HCT116 (cell line): ENCODE measurements at regions not wholly inside any gene's neighbourhood (a gene's known extent, or its start where the extent isn't known, plus 50 kb on each side); places are given as distances from the start of the nearest gene placed in this dataset.

Source experiments
- ATAC-seq: fragments of 200-7000 bp; cut with Tn5 transposase; 2 replicates; pipeline ENCODE4 v1.9.1; 2020; ENCODE audit warnings: mild to moderate bottlenecking, moderate library complexity
- BruUV-seq: library from RNA; stranded (reverse); fragments of 400-500 nt; replicated peaks from 2 replicates; lab custom pipeline; 2021; lab: Mats Ljungman, UMichigan
- CTCF ChIA-PET: fragments of 300-600 bp; sonication (Branson Sonifier 250); formaldehyde crosslinking; loops from one replicate; lab custom pipeline; 2021; ENCODE audit warnings: antibody characterized with exemption; lab: Charles Lee
- POLR2A ChIA-PET: fragments of 300-600, 350-600 bp; sonication (Branson Sonifier 250); formaldehyde crosslinking; loops from one replicate; lab custom pipeline; 2021; ENCODE audit warnings: antibody characterized with exemption; lab: Charles Lee
- RAD21 ChIA-PET, 2 experiments: fragments of 300-600 bp; sonication (Branson Sonifier 250); formaldehyde crosslinking; loops; one replicate each; lab custom pipeline; 2023; ENCODE audit warnings: low total read pairs in 2 of 2; ENCODE audit not compliant: uncharacterized antibody in 2 of 2, unreplicated experiment in 2 of 2, low non-redundant PET in 1 of 2; lab: Charles Lee
- DNase-seq: peaks from one replicate; pipeline ENCODE4 v3.0.0-alpha.2; 2010; ENCODE audit warnings: low read depth, low spot score
- H2AFZ ChIP-seq: fragments of 200-600 bp; shearing (Covaris generic), sonication (generic); 2 replicates; pipeline ENCODE4 v1.6.1; 2017; ENCODE audit warnings: low read depth, mixed run types, mixed read lengths, antibody characterized with exemption, low read length; ENCODE audit not compliant: poor library complexity, severe bottlenecking
- H3K27ac ChIP-seq: 2 replicates; pipeline ENCODE4 v1.5.1; 2012; ENCODE audit warnings: low read depth, low read length
- H3K27me3 ChIP-seq: fragments of 200-600 bp; sonication (generic); 2 replicates; pipeline ENCODE4 v1.6.1; 2016; ENCODE audit warnings: mixed run types, low read length, mixed read lengths; ENCODE audit not compliant: insufficient read depth
- H3K36me3 ChIP-seq, 2 experiments: fragments of 200-500 bp in 1 of 2; fragments of 200-600 bp in 1 of 2; sonication (Bioruptor generic) in 1 of 2; sonication (generic) in 1 of 2; 2 replicates each; pipeline versions ENCODE4 v1.5.1 to v1.6.1; 2014 to 2016; ENCODE audit warnings: low read length in 2 of 2, inconsistent platforms in 1 of 2, mixed read lengths in 1 of 2, mixed run types in 1 of 2; ENCODE audit not compliant: insufficient read depth in 2 of 2, control insufficient read depth in 1 of 2
- H3K4me1 ChIP-seq, 2 experiments: fragments of 200-600 bp in 1 of 2; sonication (generic) in 1 of 2; 2 replicates each; pipeline versions ENCODE4 v1.5.1 to v1.6.1; 2012 to 2017; ENCODE audit warnings: low read length in 2 of 2, inconsistent platforms in 1 of 2, mild to moderate bottlenecking in 1 of 2, mixed read lengths in 1 of 2, mixed run types in 1 of 2, moderate library complexity in 1 of 2; ENCODE audit not compliant: insufficient read depth in 2 of 2, control insufficient read depth in 1 of 2
- H3K4me2 ChIP-seq: fragments of 200-600 bp; sonication (generic); 2 replicates; pipeline ENCODE4 v1.6.1; 2017; ENCODE audit warnings: mixed run types, low read length, mixed read lengths
- H3K4me3 ChIP-seq, 2 experiments: fragments of 200-600 bp in 1 of 2; sonication (generic) in 1 of 2; replicated peaks in 1 of 2; 2 replicates each; pipeline ENCODE4 v1.5.1; 2011 to 2016; ENCODE audit warnings: low read length in 2 of 2, control low read depth in 1 of 2, low read depth in 1 of 2, mild to moderate bottlenecking in 1 of 2, mixed read lengths in 1 of 2, mixed run types in 1 of 2
- H3K79me2 ChIP-seq: fragments of 200-600 bp; sonication (generic); 2 replicates; pipeline ENCODE4 v1.6.1; 2017; ENCODE audit warnings: mild to moderate bottlenecking, mixed run types, low read length, moderate library complexity, mixed read lengths; ENCODE audit not compliant: insufficient read depth
- H3K9ac ChIP-seq: fragments of 200-600 bp; sonication (generic); 2 replicates; pipeline ENCODE4 v1.6.1; 2016; ENCODE audit warnings: low read length, mixed read lengths
- H3K9me2 ChIP-seq: fragments of 200-600 bp; sonication (generic), shearing (Covaris generic); 2 replicates; pipeline ENCODE4 v1.6.1; 2017; ENCODE audit warnings: mixed run types, mild to moderate bottlenecking, moderate library complexity; ENCODE audit not compliant: insufficient read depth
- H3K9me3 ChIP-seq, 2 experiments: fragments of 200-500 bp in 1 of 2; fragments of 200-600 bp in 1 of 2; sonication (Bioruptor generic) in 1 of 2; sonication (generic) in 1 of 2; 2 replicates each; pipeline ENCODE4 v1.6.1; 2014 to 2017; ENCODE audit warnings: low read length in 2 of 2, mixed read lengths in 2 of 2, inconsistent platforms in 1 of 2, low read depth in 1 of 2, mild to moderate bottlenecking in 1 of 2, mixed run types in 1 of 2, moderate library complexity in 1 of 2; ENCODE audit not compliant: control insufficient read depth in 1 of 2, insufficient read depth in 1 of 2
- H4K20me1 ChIP-seq: fragments of 200-600 bp; sonication (generic), shearing (Covaris generic); 2 replicates; pipeline ENCODE4 v1.6.1; 2017; ENCODE audit warnings: mixed run types, mild to moderate bottlenecking, moderate library complexity; ENCODE audit not compliant: insufficient read depth
- CEBPB ChIP-seq: IDR thresholded peaks from 2 replicates; pipeline ENCODE4 v1.6.1; 2012; ENCODE audit warnings: low read depth
- EZH2phosphoT487 ChIP-seq: fragments of 200-600 bp; IDR thresholded peaks from 2 replicates; pipeline ENCODE4 v1.6.1; 2018; ENCODE audit warnings: antibody characterized with exemption, borderline replicate concordance
- FOSL1 ChIP-seq: IDR thresholded peaks from 2 replicates; pipeline ENCODE4 v1.6.1; 2012; ENCODE audit warnings: low read depth
- JUND ChIP-seq: IDR thresholded peaks from 2 replicates; pipeline ENCODE4 v1.6.1; 2012
- POLR2A ChIP-seq: IDR thresholded peaks from 2 replicates; pipeline ENCODE4 v1.7.0; 2011; ENCODE audit warnings: borderline replicate concordance; ENCODE audit not compliant: insufficient read depth, insufficient read length; ENCODE audit errors: extremely low read depth
- RAD21 ChIP-seq: IDR thresholded peaks from 2 replicates; pipeline ENCODE4 v1.6.1; 2012; ENCODE audit warnings: low read depth, mild to moderate bottlenecking
- SIN3A ChIP-seq: IDR thresholded peaks from 2 replicates; pipeline ENCODE4 v1.6.1; 2012; ENCODE audit warnings: low read depth
- SRF ChIP-seq: IDR thresholded peaks from 2 replicates; pipeline ENCODE4 v1.6.1; 2012; ENCODE audit warnings: low read depth
- YY1 ChIP-seq: IDR thresholded peaks from 2 replicates; pipeline ENCODE4 v1.6.1; 2011; ENCODE audit warnings: low read length, low read depth, moderate library complexity, mild to moderate bottlenecking; ENCODE audit not compliant: insufficient replicate concordance; ENCODE audit errors: extremely low read depth
- intact Hi-C: fragments of 100-400 bp; cut with micrococcal nuclease; formaldehyde crosslinking; loops from 2 replicates; pipeline ENCODE4 v1.10.0; 2022

DNA sequence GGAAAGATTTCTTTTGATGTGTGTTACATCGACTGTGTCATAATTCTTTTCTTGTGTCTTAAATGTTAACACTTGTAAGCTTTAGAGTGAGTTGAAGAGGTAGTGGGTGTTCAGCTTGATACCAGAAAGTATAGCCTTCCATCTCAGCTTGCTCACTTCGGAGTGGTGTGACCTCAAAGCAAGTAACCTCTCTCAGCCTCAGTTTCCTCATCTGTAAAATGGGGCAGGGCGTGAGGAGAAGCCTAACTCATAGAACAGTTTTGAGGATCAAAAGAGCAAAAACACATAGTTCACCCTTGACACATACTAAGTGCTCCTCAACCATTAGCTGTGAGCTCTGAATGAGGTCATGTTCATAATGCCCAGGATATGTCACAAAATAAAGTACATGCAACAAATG lies 434.8 kb upstream of the PROK2 start:
- intact Hi-C loops: no loop called here
- Histone ChIP-seq H3K79me2 (no peaks in the 10 kb centered on the region), H3K9ac (no peak overlapping the region), H3K27ac (no peak overlapping the region), H3K4me1 (no peaks in the 10 kb centered on the region), H3K9me2 (no peaks in the 10 kb centered on the region), H3K4me2 (no peak overlapping the region), H3K4me3 (no peak overlapping the region), H3K27me3 (no peaks in the 10 kb centered on the region), H2AFZ (no peak overlapping the region), H3K9me3 (peaks cover 0 to under 1% of the 10 kb centered on the region in 2 experiments; a peak in 1 of 4 replicates), H4K20me1 (no peaks in the 10 kb centered on the region), H3K36me3 (no peaks in the 10 kb centered on the region)
- no peak for ATAC-seq
- POLR2A ChIA-PET: no interaction called here
- RAD21 ChIA-PET: no interaction called here
- no peak for TF ChIP-seq RAD21
- BruUV-seq: no TSS peak
- CTCF ChIA-PET: no interaction called here
- no peak for DNase-seq

DNA sequence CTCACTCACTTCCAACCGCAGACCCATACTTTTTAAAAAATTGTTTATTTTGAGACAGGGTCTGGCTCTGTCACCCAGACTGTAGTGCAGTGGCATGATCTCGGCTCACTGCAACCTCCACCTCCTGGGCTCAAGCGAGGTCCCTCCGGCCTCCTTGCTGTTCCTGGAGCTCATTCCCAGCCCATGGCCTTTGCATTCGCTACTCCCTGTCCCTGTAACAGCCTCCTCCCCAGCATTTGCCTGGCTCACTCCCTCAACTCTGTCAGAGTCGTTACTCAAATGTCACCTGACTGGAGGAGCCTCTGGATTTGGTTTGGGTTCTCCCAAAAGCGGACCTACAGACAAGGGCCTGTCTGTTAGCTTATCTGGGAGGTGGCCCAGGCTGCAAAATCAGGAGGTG lies 432.6 kb upstream of the PROK2 start:
- Histone ChIP-seq H3K79me2 (no peaks in the 10 kb centered on the region), H3K9me3 (no peaks in the 10 kb centered on the region), H3K4me2 (no peak overlapping the region), H3K27ac (no peak overlapping the region), H3K36me3 (no peaks in the 10 kb centered on the region), H3K4me3 (no peak overlapping the region), H3K9me2 (no peaks in the 10 kb centered on the region), H2AFZ (no peak overlapping the region), H3K27me3 (no peaks in the 10 kb centered on the region), H3K9ac (no peak overlapping the region), H3K4me1 (no peaks in the 10 kb centered on the region), H4K20me1 (no peaks in the 10 kb centered on the region)
- DNase-seq: no peak
- ATAC-seq: no peak
- POLR2A ChIA-PET: no interaction called here
- intact Hi-C loops: no loop called here
- CTCF ChIA-PET: no interaction called here
- TF ChIP-seq JUND: no peak
- no peak for TF ChIP-seq SIN3A
- no peak for TF ChIP-seq SRF
- no peak for TF ChIP-seq POLR2A
- no peak for TF ChIP-seq YY1
- no peak for TF ChIP-seq CEBPB
- TF ChIP-seq EZH2phosphoT487: no peak
- TF ChIP-seq FOSL1: no peak
- RAD21 ChIA-PET: no interaction called here
- BruUV-seq: no TSS peak
